Activated gamma-delta T cell treated with anti-CD3 and anti-CD28 coated beads, Interleukin-2, amount 50 U/mL, for 16 hours (primary cell): ENCODE measurements at regions not wholly inside any gene's neighbourhood (a gene's known extent, or its start where the extent isn't known, plus 50 kb on each side); places are given as distances from the start of the nearest gene placed in this dataset.

Experiments used
- DNase-seq: peaks from one replicate; pipeline ENCODE4 v3.0.0-alpha.2; 2020; ENCODE audit warnings: low read depth

GRCh38 chr7:25847336-25848070 is 304.5 kb upstream of the NFE2L3 start:
- no peak for DNase-seq

DNA sequence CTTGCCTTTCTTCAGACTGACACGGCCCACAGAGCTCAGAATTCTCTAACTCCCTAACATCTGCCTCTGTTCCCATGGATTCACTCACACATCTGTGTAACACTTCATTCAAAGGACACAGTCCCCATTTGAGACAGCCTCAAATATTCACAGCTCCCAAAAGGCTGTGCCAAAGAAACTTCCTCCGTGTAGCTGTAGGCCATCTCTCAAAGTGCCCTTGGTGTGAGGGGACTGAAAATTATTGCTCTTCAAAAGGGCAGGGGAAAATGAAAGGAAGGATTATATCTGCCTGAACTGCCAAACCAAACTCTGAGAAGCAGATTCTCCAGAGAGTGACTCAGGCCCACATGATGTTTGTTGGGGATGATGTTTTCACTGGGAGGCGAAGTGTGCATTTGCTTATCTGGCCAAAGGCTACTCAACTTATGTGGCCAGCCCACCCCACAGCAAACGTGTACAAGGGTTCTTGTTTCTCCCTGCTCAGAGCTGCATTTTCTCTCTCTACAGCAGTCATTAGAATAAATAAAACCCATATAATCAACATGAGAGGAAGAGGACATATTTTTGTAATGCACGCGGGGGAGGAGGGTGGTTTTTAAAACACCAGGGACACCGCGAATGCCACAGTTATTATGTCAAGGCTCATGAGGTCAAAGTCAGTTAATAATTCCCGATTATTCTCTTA is 302.4 kb upstream of the NFE2L3 start:
- DNase-seq: no peak

GRCh38 chr7:25850216-25850615 is 301.8 kb upstream of the NFE2L3 start:
- no peak for DNase-seq

DNA sequence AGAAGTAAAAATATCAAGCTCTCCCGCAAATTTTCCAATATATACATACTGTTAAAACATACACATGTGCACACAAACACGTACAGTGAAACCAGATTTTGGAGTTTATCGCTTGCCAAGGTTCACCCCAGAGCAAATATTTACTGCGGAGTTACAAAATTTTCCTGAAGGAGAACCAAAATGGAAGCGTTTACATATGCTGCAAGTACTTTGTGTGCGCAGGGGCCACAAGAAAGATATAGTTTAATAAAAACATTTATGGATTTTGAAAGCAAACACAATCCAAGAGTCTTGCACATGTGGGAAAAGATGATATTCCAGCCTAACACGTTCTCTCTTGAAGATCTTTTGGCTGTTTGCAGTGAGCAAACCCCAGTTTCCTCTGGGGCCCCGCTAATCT is 301.3 kb upstream of the NFE2L3 start:
- no peak for DNase-seq

DNA sequence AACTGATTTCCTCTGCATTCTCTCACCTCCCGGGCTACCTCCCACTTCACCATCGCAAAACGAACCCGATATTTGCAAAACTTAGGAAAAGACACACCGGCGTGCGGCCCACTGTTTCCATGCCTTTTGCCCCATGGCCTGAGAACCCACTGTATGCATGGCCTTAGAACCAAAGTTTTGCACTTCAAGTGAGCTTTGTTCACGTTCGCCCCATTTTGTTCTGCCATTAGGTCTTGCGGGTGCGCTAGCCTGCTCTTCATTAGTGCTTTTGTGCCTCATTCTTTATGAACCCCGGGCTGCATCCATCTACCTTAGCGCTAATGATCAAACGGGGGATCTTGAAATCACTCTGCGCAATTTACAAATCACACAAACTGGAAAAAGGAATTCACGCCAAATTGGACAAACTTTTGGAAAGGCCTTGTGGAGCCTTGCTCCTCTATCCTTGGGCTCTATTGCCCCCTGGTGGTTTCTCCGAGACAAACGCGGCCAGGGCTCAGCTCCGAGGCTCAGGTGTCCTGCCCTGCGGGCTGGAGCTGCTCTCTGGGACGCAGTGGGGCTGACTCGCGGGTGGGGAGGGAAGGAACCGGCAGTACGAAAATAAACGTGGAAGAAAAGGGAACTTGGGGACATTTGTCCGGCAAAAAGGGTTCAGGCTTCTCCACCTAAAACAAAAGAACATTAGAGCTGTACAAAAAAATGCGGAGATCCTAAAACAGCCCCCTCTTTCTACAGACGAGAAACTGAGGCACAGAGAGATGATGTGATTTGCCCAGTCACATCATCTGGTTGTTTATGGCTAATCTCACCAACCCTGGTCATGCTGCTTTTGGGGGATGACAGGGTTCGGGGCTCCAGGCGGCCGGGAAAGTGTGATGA is 300.4 kb upstream of the NFE2L3 start:
- no peak for DNase-seq

- DNase-seq: no peak
These were observed 299.6 kb upstream of the NFE2L3 start for GRCh38 chr7:25852211-25852938.

DNA sequence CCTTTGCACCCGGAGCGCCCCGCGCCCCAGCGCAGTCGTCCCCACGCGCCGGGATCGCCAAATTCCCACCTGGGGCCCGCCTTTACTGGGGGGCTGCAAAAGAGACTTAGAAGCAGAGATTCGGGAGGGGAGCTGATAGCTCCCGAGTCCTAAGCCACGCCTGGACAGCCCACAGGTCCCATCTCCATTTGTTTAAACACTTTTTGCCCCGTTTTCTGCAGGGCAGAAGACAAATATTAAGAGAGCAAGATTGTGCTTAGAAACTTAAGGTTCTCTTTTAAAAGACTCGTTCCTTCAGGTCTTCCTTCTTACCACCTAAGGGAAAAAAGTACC is 299.1 kb upstream of the NFE2L3 start:
- no peak for DNase-seq

DNA sequence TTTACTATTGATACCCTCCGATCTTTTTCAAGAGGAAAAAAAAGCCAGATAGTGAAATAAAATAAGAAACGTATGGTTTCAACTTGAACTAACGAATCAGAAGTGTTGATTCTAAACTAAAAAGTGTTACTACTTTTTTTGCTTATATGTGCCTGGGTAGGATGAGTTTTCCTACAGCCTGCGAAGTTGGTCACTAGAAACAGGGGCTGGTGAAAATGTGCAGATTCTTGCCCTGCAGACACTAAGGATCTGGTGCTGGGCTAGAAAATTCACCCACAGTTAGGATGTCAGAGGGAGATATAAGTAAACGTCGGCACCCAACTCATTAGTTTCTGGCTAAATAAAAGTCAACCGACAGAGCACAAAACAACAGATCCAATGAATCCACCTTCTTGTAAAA is 298.7 kb upstream of the NFE2L3 start:
- no peak for DNase-seq

DNA sequence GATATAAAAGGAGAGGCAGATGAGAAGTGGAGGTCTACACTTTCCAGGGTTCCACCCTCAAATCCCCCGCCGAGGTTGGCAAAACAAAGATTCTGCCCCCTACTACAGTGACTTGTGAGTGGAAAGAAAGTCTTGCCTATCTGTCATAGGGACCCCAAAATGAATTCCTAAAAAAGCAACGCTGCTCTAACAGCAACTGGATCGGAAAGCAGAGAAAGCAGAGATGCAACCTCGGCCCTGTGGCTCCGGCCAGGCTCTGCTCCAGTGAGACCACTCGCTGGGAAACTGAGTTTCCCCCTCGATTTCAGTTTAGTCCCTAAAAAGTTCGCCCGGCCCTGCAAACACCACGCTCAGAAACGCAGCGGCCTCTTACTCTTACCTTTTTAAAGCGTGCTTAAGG is 297.9 kb upstream of the NFE2L3 start:
- DNase-seq: no peak

DNA sequence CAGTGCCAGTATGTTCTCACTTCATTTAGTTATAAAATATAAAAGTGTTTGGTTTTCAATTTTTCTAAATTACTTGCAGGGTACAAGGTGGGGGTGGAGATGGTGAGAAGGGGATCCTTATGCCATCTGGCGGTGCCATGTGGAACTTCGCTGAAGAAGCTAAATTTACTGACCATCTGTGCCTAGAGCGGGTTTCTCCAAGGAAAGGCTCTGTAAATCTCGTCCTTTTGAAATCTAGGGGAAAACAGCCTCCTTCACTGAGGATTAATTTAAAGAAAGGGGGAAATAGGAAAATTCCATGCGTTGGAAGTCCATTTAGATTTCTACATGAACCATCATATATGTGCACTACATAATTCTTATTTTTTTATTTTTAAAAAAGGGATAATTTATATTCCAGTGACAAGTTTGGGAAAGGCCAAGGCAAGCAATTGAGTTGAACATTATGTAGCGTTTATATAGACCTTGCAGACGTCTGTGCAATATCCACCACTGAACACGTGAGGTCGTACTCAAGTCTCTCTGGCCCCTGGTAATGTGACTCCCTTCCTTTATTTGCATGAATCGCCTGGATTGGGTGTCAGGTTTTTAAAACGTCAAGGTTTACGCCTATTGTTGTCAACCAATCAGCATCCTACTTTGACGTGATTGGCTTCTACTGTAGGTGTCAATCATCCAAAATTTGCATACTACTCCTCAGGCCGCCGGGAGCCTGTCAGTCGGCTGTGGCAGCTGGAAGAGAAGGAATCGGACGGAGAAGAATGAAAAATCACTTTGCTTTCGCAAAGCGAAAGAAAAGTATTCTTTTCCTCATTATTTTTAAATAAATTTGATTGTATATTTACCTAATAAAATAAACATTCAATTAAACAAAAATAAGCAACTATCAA is 297.1 kb upstream of the NFE2L3 start:
- no peak for DNase-seq

GRCh38 chr7:25855854-25856782 is 295.9 kb upstream of the NFE2L3 start:
- DNase-seq: no peak

- no peak for DNase-seq
These were observed 294.5 kb upstream of the NFE2L3 start for GRCh38 chr7:25857376-25858067.

DNA sequence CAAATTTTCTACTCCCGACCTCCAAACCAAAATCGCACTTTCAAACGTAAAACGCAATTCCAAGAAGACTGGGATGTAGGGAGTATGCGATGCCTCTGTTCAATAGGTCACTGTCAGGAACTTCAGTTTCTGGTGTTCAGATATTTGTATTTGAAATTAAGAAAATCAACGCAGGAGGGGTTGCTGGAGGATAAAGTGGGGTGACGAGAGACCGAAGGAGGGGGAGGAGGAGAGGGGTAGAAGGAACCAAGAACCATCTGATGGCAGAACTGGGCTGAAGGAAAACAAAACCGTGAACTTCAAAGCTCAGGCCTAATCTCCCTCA is 293.8 kb upstream of the NFE2L3 start:
- DNase-seq: no peak

DNA sequence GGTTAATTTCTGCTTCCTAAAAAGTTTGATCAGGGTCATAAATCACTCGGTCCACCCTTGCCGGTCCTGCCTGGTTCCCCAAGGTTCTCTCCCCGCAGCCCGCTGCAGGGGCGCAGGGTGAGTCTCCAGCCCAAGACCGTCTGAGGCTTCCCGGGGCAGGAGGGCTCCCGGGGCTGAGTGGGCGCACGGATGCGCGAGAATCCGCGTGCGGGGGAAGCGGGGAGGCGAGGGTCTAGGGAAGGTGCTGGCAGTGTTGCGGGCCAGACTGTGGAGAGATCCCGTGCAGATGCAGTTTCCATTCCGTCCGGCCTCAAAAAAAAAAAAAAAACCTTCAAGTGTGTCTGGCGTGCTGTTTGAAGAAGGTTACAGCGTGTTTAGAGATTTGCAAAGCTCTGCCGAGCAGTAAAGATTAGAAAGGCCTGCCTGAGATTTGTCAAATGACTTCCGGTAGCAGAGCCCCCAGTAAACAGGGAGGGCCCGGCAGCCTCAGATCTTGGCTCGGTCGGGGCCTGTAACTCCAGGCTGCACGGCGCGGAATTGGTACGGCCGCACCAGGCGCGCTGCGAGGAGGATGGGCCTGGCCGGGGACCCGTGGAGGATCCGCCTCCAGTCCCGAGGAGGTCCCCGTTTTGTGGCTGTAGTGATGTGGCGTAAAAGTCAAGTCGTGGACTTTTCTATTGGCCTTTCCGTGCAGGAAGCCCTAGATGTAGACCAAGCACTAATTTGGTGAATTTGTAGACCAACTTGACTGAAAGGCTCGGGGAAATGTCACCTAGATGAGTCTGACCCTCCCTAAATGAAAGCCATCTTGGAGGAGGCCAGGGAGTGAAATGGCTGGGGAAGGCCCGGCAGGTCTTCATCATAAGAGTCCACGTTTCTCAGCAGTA is 293.2 kb upstream of the NFE2L3 start:
- no peak for DNase-seq

GRCh38 chr7:25859412-25860274 is 292.4 kb upstream of the NFE2L3 start:
- no peak for DNase-seq

- no peak for DNase-seq
These were observed 291.5 kb upstream of the NFE2L3 start for GRCh38 chr7:25860275-25861163.

DNA sequence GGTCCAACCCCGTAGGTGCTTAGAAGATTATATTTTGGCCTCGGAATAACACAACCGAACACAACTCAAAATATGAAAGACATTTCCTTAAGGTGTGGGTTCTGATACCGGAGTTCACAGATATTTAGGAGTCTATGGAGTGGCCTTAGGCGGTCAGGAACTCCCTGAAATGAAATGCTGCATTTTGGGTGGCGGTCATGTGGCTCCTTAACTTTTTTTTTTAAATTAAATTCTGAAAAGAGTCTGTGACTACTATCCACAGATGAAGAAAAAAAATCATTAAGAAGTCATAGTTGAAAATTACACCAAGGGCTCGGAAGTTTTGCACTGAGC is 290.9 kb upstream of the NFE2L3 start:
- DNase-seq: no peak
